PC-3 (cell line): ENCODE measurements at regions not wholly inside any gene's neighbourhood (a gene's known extent, or its start where the extent isn't known, plus 50 kb on each side); places are given as distances from the start of the nearest gene placed in this dataset.

ENCODE experiments used
- ATAC-seq: fragments of 200-7000 bp; cut with Tn5 transposase; 2 replicates; pipeline ENCODE4 v1.9.1; 2020; ENCODE audit warnings: mild to moderate bottlenecking, moderate library complexity
- BruUV-seq: library from RNA; stranded (reverse); fragments of 400-500 nt; replicated peaks from 2 replicates; lab custom pipeline; 2021; lab: Mats Ljungman, UMichigan
- CTCF ChIA-PET: fragments of 300-600 bp; sonication (Branson Sonifier 250); formaldehyde crosslinking; loops from one replicate; lab custom pipeline; 2022; ENCODE audit warnings: antibody characterized with exemption; lab: Charles Lee
- POLR2A ChIA-PET: fragments of 300-600 bp; sonication (Branson Sonifier 250); formaldehyde crosslinking; loops from one replicate; lab custom pipeline; 2022; ENCODE audit warnings: antibody characterized with exemption; ENCODE audit not compliant: unreplicated experiment; lab: Charles Lee
- DNase-seq: peaks from one replicate; pipeline ENCODE4 v3.0.0-alpha.2; 2015
- H2AFZ ChIP-seq: fragments of 300-600 bp; sonication (generic); 2 replicates; pipeline ENCODE4 v1.6.0; 2016; ENCODE audit warnings: antibody characterized with exemption, low read length
- H3F3A ChIP-seq: fragments of 300-600 bp; sonication (generic); one replicate; pipeline ENCODE4 v1.6.0; 2017; ENCODE audit warnings: antibody characterized with exemption, low read length, control low read depth, mild to moderate bottlenecking; ENCODE audit not compliant: unreplicated experiment
- H3K27ac ChIP-seq: fragments of 300-600 bp; sonication (generic); 2 replicates; pipeline ENCODE4 v1.5.1; 2016; ENCODE audit warnings: mild to moderate bottlenecking, low read length
- H3K27me3 ChIP-seq: fragments of 300-600 bp; sonication (generic); 2 replicates; pipeline ENCODE4 v1.6.1; 2016; ENCODE audit warnings: low read length, mixed read lengths
- H3K36me3 ChIP-seq: fragments of 300-600 bp; sonication (generic); 2 replicates; pipeline ENCODE4 v1.6.1; 2016; ENCODE audit warnings: low read depth, mixed run types, low read length, mixed read lengths
- H3K4me1 ChIP-seq: fragments of 300-600 bp; sonication (generic); 2 replicates; pipeline ENCODE4 v1.5.1; 2016; ENCODE audit warnings: low read length; ENCODE audit not compliant: insufficient read depth
- H3K4me2 ChIP-seq: fragments of 300-600 bp; sonication (generic); 2 replicates; pipeline ENCODE4 v1.6.0; 2016; ENCODE audit warnings: low read length
- H3K4me3 ChIP-seq: fragments of 300-600 bp; sonication (generic); 2 replicates; pipeline ENCODE4 v1.5.1; 2016; ENCODE audit warnings: mild to moderate bottlenecking, low read length, mixed read lengths
- H3K79me2 ChIP-seq: fragments of 300-600 bp; sonication (generic); 2 replicates; pipeline ENCODE4 v1.6.1; 2017; ENCODE audit warnings: low read length, mixed read lengths
- H3K9ac ChIP-seq: fragments of 300-600 bp; sonication (generic); 2 replicates; pipeline ENCODE4 v1.6.0; 2016; ENCODE audit warnings: mild to moderate bottlenecking, low read length
- H3K9me2 ChIP-seq: fragments of 300-600 bp; sonication (generic); replicated peaks from 2 replicates; pipeline ENCODE4 v1.6.1; 2016; ENCODE audit warnings: mixed run types, low read length, mixed read lengths
- H3K9me3 ChIP-seq: fragments of 300-600 bp; sonication (generic); 2 replicates; pipeline ENCODE4 v1.6.1; 2016; ENCODE audit warnings: low read length, mixed read lengths
- H4K20me1 ChIP-seq: fragments of 300-600 bp; sonication (generic); 2 replicates; pipeline ENCODE4 v1.6.1; 2016; ENCODE audit warnings: low read length, mixed read lengths
- EZH2 ChIP-seq: fragments of 300-600 bp; sonication (generic); IDR thresholded peaks from one replicate; pipeline ENCODE4 v1.6.1; 2017; ENCODE audit warnings: antibody characterized with exemption, mild to moderate bottlenecking, low read length; ENCODE audit not compliant: unreplicated experiment
- EZH2phosphoT487 ChIP-seq: fragments of 300-600 bp; sonication (generic); IDR thresholded peaks from 2 replicates; pipeline ENCODE4 v1.6.1; 2018; ENCODE audit warnings: mild to moderate bottlenecking, antibody characterized with exemption, low read length, borderline replicate concordance
- intact Hi-C: fragments of 100-400 bp; cut with micrococcal nuclease; formaldehyde crosslinking; loops from 2 replicates; pipeline ENCODE4 v1.9.0; 2023
- TF ChIP-seq, protein P1 (sequence below): fragments of 300-600 bp; sonication (generic); conservative IDR thresholded peaks from 2 replicates; pipeline ENCODE4 v1.5.1; 2017; ENCODE audit warnings: antibody characterized with exemption, low read depth, mild to moderate bottlenecking, low read length

GRCh38 chr12:59405992-59406391 is 189.8 kb upstream of the SLC16A7 start:
- no TSS peak for BruUV-seq
- Histone ChIP-seq H3K9me2 (no peaks in the 10 kb centered on the region), H3K4me1 (peaks cover 10% of the 10 kb centered on the region), H3F3A (no peaks in the 10 kb centered on the region), H3K79me2 (no peaks in the 10 kb centered on the region), H3K36me3 (no peaks in the 10 kb centered on the region), H3K9ac (no peak overlapping the region), H3K27me3 (no peaks in the 10 kb centered on the region), H4K20me1 (no peaks in the 10 kb centered on the region), H3K4me3 (no peak overlapping the region), H3K27ac (no peak overlapping the region), H3K9me3 (no peaks in the 10 kb centered on the region), H3K4me2 (no peak overlapping the region), H2AFZ (no peak overlapping the region)
- no peak for DNase-seq
- no peak for ATAC-seq
- POLR2A ChIA-PET, result no interaction called here
- TF ChIP-seq, protein P1, sequence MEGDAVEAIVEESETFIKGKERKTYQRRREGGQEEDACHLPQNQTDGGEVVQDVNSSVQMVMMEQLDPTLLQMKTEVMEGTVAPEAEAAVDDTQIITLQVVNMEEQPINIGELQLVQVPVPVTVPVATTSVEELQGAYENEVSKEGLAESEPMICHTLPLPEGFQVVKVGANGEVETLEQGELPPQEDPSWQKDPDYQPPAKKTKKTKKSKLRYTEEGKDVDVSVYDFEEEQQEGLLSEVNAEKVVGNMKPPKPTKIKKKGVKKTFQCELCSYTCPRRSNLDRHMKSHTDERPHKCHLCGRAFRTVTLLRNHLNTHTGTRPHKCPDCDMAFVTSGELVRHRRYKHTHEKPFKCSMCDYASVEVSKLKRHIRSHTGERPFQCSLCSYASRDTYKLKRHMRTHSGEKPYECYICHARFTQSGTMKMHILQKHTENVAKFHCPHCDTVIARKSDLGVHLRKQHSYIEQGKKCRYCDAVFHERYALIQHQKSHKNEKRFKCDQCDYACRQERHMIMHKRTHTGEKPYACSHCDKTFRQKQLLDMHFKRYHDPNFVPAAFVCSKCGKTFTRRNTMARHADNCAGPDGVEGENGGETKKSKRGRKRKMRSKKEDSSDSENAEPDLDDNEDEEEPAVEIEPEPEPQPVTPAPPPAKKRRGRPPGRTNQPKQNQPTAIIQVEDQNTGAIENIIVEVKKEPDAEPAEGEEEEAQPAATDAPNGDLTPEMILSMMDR, result no peak
- TF ChIP-seq EZH2, result no peak
- no peak for TF ChIP-seq EZH2phosphoT487
- intact Hi-C loops, result loop anchor here (2.0 kb wide), 1 partner anchor 191 kb away; the partner anchor contains the start of gene SLC16A7
- CTCF ChIA-PET, result no interaction called here

DNA sequence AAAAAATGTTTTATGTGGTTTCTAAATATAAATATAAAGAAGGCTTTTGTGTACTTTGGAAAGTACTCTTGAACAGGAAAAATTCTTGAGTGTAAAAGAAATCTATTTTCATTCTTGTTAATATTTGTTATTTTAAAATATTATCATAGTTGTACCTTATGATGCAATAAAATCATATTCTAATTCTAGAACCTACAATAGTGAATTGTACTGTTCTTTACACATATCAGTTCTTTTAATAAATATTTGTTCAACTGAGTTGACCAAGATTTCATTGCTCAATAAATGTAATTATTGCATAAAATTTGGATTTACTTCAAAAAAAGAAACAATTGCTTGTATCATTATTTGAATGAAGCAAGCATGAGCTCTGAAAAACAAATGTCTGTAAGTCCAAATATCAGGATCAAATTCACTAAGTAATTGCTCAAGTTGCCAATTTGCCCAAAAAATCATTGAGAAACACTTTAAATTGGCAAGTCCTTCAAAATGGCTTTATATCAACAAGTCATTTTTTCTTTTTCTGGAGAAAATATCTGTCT is 191.6 kb upstream of the SLC16A7 start:
- Histone ChIP-seq H2AFZ (no peak overlapping the region; the same call in 1 of the 2 replicates), H3F3A (no peaks in the 10 kb centered on the region), H4K20me1 (no peaks in the 10 kb centered on the region), H3K79me2 (no peaks in the 10 kb centered on the region), H3K27ac (no peak overlapping the region), H3K4me2 (no peak overlapping the region), H3K4me3 (no peak overlapping the region), H3K27me3 (no peaks in the 10 kb centered on the region), H3K4me1 (peaks cover 10% of the 10 kb centered on the region), H3K9me3 (no peaks in the 10 kb centered on the region), H3K36me3 (no peaks in the 10 kb centered on the region), H3K9ac (no peak overlapping the region), H3K9me2 (no peaks in the 10 kb centered on the region)
- no peak for TF ChIP-seq EZH2
- POLR2A ChIA-PET, result no interaction called here
- CTCF ChIA-PET, result interaction anchor here (0.6 to 0.7 kb wide), 2 partner anchors 439 to 441 kb away, joined by 3 to 4 read pairs; no protein-coding TSS in a partner anchor
- intact Hi-C loops, result loop anchor here (2.0 kb wide), 1 partner anchor 193 kb away; the partner anchor contains the start of gene SLC16A7
- DNase-seq (no peak), ATAC-seq (peak; percentile 36)
- no TSS peak for BruUV-seq

DNA sequence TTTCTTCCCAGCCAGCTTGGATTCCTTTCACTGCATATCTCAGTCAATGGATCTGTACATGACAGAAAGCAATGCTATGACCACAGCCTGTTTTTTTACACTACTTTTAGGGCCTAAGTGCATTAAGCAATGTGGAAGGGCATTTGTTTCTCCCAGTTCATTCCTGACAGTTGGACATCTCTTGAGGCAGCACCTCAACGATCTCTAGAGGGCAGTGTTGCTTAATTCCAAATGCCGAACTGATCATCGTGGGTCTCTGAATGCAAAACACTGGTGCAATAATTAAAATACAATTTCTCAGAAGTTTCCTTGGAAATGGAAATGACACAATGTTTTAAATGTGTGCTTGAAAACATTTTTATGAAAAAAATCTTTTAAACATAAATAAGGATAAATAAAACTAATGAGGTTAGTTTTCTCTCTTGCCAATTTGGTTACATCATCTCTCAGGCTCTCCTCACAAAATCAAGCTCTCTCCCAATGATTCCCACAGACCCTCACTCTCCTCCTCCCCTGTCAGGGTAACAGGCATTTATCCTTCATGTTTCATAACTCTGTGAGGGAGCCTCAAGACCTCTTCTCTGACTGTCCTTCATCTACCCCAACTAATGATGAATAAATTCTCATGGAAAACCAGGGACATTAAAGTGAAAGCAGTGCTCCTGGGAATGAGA is 192.4 kb upstream of the SLC16A7 start:
- POLR2A ChIA-PET, result no interaction called here
- Histone ChIP-seq H3K27me3 (no peaks in the 10 kb centered on the region), H3K9ac (no peak overlapping the region), H2AFZ (peak overlapping the region; percentile 80), H3K4me1 (peaks cover 10% of the 10 kb centered on the region), H4K20me1 (no peaks in the 10 kb centered on the region), H3K4me3 (peak overlapping the region; percentile 41; the same call in 1 of the 2 replicates), H3F3A (no peaks in the 10 kb centered on the region), H3K9me3 (no peaks in the 10 kb centered on the region), H3K79me2 (no peaks in the 10 kb centered on the region), H3K9me2 (no peaks in the 10 kb centered on the region), H3K36me3 (no peaks in the 10 kb centered on the region), H3K4me2 (peak overlapping the region; percentile 74), H3K27ac (no peak overlapping the region)
- no peak for TF ChIP-seq EZH2
- TF ChIP-seq, protein P1, result peak; percentile 87
- TF ChIP-seq EZH2phosphoT487, result no peak
- CTCF ChIA-PET, result interaction anchor here (0.7 kb wide), 2 partner anchors 440 to 853 kb away, joined by 3 to 4 read pairs; no protein-coding TSS in a partner anchor
- no TSS peak for BruUV-seq
- intact Hi-C loops, result loop anchor here (2.0 kb wide), 1 partner anchor 405 kb away; no protein-coding TSS in a partner anchor
- ATAC-seq, result peak; percentile 77
- peak; percentile 77 for DNase-seq
